ENCODE measurements at regions not wholly inside any gene's neighbourhood (a gene's known extent, or its start where the extent isn't known, plus 50 kb on each side); places are given as distances from the start of the nearest gene placed in this dataset.

GRCh38 chr15:37625576-37625975 lies 308.9 kb upstream of the TMCO5A start:
- no peak overlapping the region for H3K27ac ChIP-seq
- TF ChIP-seq CTCF (conservative IDR thresholded peaks at IDR 0.05) = no peak

GRCh38 chr15:37628507-37628906 lies 305.9 kb upstream of the TMCO5A start:
- no peak for TF ChIP-seq CTCF (conservative IDR thresholded peaks at IDR 0.05)
- H3K27ac ChIP-seq = no peak overlapping the region

- TF ChIP-seq CTCF (conservative IDR thresholded peaks at IDR 0.05) = no peak
- no peak overlapping the region for H3K27ac ChIP-seq
These were observed 297.7 kb upstream of the TMCO5A start for GRCh38 chr15:37636736-37637135.

- H3K27ac ChIP-seq = no peak overlapping the region
- TF ChIP-seq CTCF (conservative IDR thresholded peaks at IDR 0.05) = no peak
These were observed 296.3 kb upstream of the TMCO5A start for GRCh38 chr15:37638116-37638515.

GRCh38 chr15:37638691-37639090 lies 295.7 kb upstream of the TMCO5A start:
- H3K27ac ChIP-seq = no peak overlapping the region
- TF ChIP-seq CTCF (conservative IDR thresholded peaks at IDR 0.05) = no peak

- TF ChIP-seq CTCF (conservative IDR thresholded peaks at IDR 0.05) = no peak
- no peak overlapping the region for H3K27ac ChIP-seq
These were observed 281.6 kb upstream of the TMCO5A start for GRCh38 chr15:37652646-37653417.

GRCh38 chr15:37678124-37678523 lies 256.3 kb upstream of the TMCO5A start:
- no peak overlapping the region for H3K27ac ChIP-seq
- no peak for TF ChIP-seq CTCF (conservative IDR thresholded peaks at IDR 0.05)

Measured in VCaP (cell line).